ENCODE measurements at regions not wholly inside any gene's neighbourhood (a gene's known extent, or its start where the extent isn't known, plus 50 kb on each side); places are given as distances from the start of the nearest gene placed in this dataset.

- no peaks in the 10 kb centered on the region for H3K9me3 ChIP-seq (ENCODE audit: control insufficient read depth, insufficient read depth, low read depth, low read length)
- H3K36me3 ChIP-seq (ENCODE audit: control insufficient read depth in 2 of 2, insufficient read depth in 1 of 2, low read length in 2 of 2), result no peaks in the 10 kb centered on the region
- H3K4me1 ChIP-seq (ENCODE audit: control insufficient read depth, insufficient read depth, low read length), result no peaks in the 10 kb centered on the region
- CTCF ChIA-PET, result no interaction called here
- no peak for TF ChIP-seq HOXC10 (CRISPR knock-in tag; IDR thresholded peaks at IDR 0.05)
- no peak overlapping the region for H3K4me3 ChIP-seq (ENCODE audit: low read depth, low read length)
- H3K27ac ChIP-seq (ENCODE audit: extremely low read depth, low read depth, low read length), result no peak overlapping the region
- POLR2A ChIA-PET, result no interaction called here
These were observed 146.3 kb upstream of the LEF1 start for GRCh38 chr4:108314900-108315589.

DNA sequence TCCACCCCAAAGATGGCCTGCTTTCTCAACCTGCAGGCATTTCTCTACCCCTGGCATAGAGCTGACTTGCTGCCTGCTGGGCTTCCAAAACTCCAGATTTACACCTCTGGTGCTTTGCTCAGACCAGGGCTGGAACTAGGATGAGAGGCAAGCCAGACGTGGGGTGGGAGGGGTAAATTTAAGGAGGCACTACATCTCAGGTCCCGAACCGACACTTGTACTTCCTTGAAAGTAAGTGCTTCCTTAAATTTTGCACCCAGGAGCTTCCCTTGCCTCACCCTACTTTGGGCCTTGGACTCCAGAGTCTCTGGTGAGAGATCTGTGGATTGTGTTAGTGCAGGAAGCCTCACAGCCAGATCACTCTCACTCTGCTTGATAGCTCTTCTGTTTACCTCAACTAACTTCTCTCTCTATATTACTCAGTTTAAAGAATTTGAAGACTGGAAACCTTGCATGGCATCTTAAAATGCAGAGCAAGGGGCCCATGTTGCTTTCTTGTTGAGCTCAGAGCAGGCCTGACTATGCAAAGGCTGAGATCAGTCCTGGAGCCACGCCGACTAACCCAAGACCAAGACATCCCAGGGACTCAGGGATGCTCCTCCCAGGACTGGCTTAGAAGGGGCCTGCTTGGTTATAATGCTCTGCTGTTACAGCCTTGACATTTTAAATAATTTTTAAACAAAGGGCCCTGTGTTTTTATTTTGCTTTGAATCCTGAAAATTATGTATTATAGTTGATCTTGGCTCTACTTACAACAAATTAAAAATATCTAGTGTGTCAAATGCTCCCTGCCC is 145.0 kb upstream of the LEF1 start:
- no peak overlapping the region for H3K27ac ChIP-seq (ENCODE audit: extremely low read depth, low read depth, low read length)
- no peaks in the 10 kb centered on the region for H3K9me3 ChIP-seq (ENCODE audit: control insufficient read depth, insufficient read depth, low read depth, low read length)
- H3K36me3 ChIP-seq (ENCODE audit: control insufficient read depth in 2 of 2, insufficient read depth in 1 of 2, low read length in 2 of 2), result no peaks in the 10 kb centered on the region
- no peak overlapping the region for H3K4me3 ChIP-seq (ENCODE audit: low read depth, low read length)
- CTCF ChIA-PET, result no interaction called here
- TF ChIP-seq ZNF354C (tag by site-specific recombination; IDR thresholded peaks at IDR 0.05; ENCODE audit: borderline replicate concordance, low read depth), result no peak
- TF ChIP-seq ZNF248 (tag by site-specific recombination; IDR thresholded peaks at IDR 0.05), result no peak
- no peak for TF ChIP-seq ZNF26 (tag by site-specific recombination; IDR thresholded peaks at IDR 0.05)
- TF ChIP-seq ZNF785 (tag by site-specific recombination; IDR thresholded peaks at IDR 0.05), result no peak
- no peak for TF ChIP-seq ZNF664 (tag by site-specific recombination; IDR thresholded peaks at IDR 0.05)
- TF ChIP-seq ZNF707 (tag by site-specific recombination; IDR thresholded peaks at IDR 0.05), result no peak
- TF ChIP-seq ZFP41 (tag by site-specific recombination; IDR thresholded peaks at IDR 0.05; ENCODE audit: borderline replicate concordance), result no peak
- no peak for TF ChIP-seq ZBTB26 (tag by site-specific recombination; optimal IDR thresholded peaks at IDR 0.05)
- H3K4me1 ChIP-seq (ENCODE audit: control insufficient read depth, insufficient read depth, low read length), result no peaks in the 10 kb centered on the region
- POLR2A ChIA-PET, result no interaction called here

- no peaks in the 10 kb centered on the region for H3K9me3 ChIP-seq (ENCODE audit: control insufficient read depth, insufficient read depth, low read depth, low read length)
- H3K4me3 ChIP-seq (ENCODE audit: low read depth, low read length), result no peak overlapping the region
- no peak overlapping the region for H3K27ac ChIP-seq (ENCODE audit: extremely low read depth, low read depth, low read length)
- ChIA-PET POLR2A (no interaction called here), CTCF (no interaction called here)
- no peaks in the 10 kb centered on the region for H3K4me1 ChIP-seq (ENCODE audit: control insufficient read depth, insufficient read depth, low read length)
- TF ChIP-seq ZNF707 (tag by site-specific recombination; IDR thresholded peaks at IDR 0.05) (no peak), SP3 (tag by site-specific recombination; IDR thresholded peaks at IDR 0.05) (no peak), ZNF169 (tag by site-specific recombination; IDR thresholded peaks at IDR 0.05) (no peak), ZSCAN4 (tag by site-specific recombination; IDR thresholded peaks at IDR 0.05) (no peak), ZNF670 (tag by site-specific recombination; IDR thresholded peaks at IDR 0.05; ENCODE audit: low read depth) (no peak), ZXDB (tag by site-specific recombination; IDR thresholded peaks at IDR 0.05) (no peak), ZNF600 (tag by site-specific recombination; IDR thresholded peaks at IDR 0.05) (no peak), SCRT1 (tag by site-specific recombination; IDR thresholded peaks at IDR 0.05; ENCODE audit: borderline replicate concordance) (no peak)
- TF ChIP-seq, protein P1, sequence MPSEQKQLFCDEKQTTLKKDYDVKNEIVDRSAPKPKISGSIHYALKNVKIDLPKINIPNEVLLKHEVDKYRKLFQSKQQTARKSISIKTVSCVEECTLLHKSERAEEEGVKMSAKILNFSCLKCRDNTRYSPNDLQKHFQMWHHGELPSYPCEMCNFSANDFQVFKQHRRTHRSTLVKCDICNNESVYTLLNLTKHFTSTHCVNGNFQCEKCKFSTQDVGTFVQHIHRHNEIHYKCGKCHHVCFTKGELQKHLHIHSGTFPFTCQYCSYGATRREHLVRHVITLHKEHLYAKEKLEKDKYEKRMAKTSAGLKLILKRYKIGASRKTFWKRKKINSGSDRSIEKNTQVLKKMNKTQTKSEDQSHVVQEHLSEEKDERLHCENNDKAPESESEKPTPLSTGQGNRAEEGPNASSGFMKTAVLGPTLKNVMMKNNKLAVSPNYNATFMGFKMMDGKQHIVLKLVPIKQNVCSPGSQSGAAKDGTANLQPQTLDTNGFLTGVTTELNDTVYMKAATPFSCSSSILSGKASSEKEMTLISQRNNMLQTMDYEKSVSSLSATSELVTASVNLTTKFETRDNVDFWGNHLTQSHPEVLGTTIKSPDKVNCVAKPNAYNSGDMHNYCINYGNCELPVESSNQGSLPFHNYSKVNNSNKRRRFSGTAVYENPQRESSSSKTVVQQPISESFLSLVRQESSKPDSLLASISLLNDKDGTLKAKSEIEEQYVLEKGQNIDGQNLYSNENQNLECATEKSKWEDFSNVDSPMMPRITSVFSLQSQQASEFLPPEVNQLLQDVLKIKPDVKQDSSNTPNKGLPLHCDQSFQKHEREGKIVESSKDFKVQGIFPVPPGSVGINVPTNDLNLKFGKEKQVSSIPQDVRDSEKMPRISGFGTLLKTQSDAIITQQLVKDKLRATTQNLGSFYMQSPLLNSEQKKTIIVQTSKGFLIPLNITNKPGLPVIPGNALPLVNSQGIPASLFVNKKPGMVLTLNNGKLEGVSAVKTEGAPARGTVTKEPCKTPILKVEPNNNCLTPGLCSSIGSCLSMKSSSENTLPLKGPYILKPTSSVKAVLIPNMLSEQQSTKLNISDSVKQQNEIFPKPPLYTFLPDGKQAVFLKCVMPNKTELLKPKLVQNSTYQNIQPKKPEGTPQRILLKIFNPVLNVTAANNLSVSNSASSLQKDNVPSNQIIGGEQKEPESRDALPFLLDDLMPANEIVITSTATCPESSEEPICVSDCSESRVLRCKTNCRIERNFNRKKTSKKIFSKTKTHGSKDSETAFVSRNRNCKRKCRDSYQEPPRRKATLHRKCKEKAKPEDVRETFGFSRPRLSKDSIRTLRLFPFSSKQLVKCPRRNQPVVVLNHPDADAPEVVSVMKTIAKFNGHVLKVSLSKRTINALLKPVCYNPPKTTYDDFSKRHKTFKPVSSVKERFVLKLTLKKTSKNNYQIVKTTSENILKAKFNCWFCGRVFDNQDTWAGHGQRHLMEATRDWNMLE (tag by site-specific recombination; conservative IDR thresholded peaks at IDR 0.05; ENCODE audit: low read depth), result no peak
- no peaks in the 10 kb centered on the region for H3K36me3 ChIP-seq (ENCODE audit: control insufficient read depth in 2 of 2, insufficient read depth in 1 of 2, low read length in 2 of 2)
These were observed 142.6 kb upstream of the LEF1 start for GRCh38 chr4:108311313-108311712.
